GM23338 (cell line): ENCODE measurements at regions not wholly inside any gene's neighbourhood (a gene's known extent, or its start where the extent isn't known, plus 50 kb on each side); places are given as distances from the start of the nearest gene placed in this dataset.

Experiments
- ATAC-seq: fragments of 200-7000 bp; cut with Tn5 transposase; 3 replicates; pipeline ENCODE4 v1.9.1; 2020
- DNase-seq: peaks from one replicate; pipeline ENCODE4 v3.0.0-alpha.2; 2015; ENCODE audit warnings: low spot score
- H2AFZ ChIP-seq: fragments of 200-600 bp; sonication (generic); 2 replicates; pipeline ENCODE4 v1.8.0; 2016; ENCODE audit warnings: antibody characterized with exemption, mild to moderate bottlenecking, moderate library complexity
- H3F3A ChIP-seq: fragments of 200-600 bp; sonication (generic); replicated peaks from 2 replicates; pipeline ENCODE4 v1.8.0; 2017; ENCODE audit warnings: antibody characterized with exemption, mixed run types, low read depth
- H3K27ac ChIP-seq: fragments of 200-600 bp; sonication (generic); 2 replicates; pipeline ENCODE4 v1.6.1; 2016; ENCODE audit warnings: low read depth
- H3K27me3 ChIP-seq: fragments of 200-600 bp; sonication (generic); 2 replicates; pipeline ENCODE4 v1.8.0; 2016; ENCODE audit warnings: mild to moderate bottlenecking, mixed run types, moderate library complexity; ENCODE audit not compliant: insufficient read depth
- H3K36me3 ChIP-seq: fragments of 200-600 bp; sonication (generic); 2 replicates; pipeline ENCODE4 v1.8.0; 2016; ENCODE audit warnings: mild to moderate bottlenecking; ENCODE audit not compliant: insufficient read depth
- H3K4me1 ChIP-seq: fragments of 200-600 bp; sonication (generic); 2 replicates; pipeline ENCODE4 v1.8.0; 2016; ENCODE audit warnings: mild to moderate bottlenecking, moderate library complexity; ENCODE audit not compliant: insufficient read depth
- H3K4me2 ChIP-seq: fragments of 200-600 bp; sonication (generic); 2 replicates; pipeline ENCODE4 v1.7.1; 2017; ENCODE audit warnings: mixed run types
- H3K4me3 ChIP-seq: fragments of 200-600 bp; sonication (generic); 2 replicates; pipeline ENCODE4 v1.6.1; 2016; ENCODE audit warnings: mixed run types
- H3K79me2 ChIP-seq: fragments of 200-600 bp; sonication (generic); replicated peaks from 2 replicates; pipeline ENCODE4 v1.8.0; 2017; ENCODE audit warnings: mild to moderate bottlenecking; ENCODE audit not compliant: insufficient read depth
- H3K9me2 ChIP-seq: fragments of 200-600 bp; sonication (generic); 2 replicates; pipeline ENCODE4 v1.8.0; 2017; ENCODE audit not compliant: insufficient read depth
- H4K20me1 ChIP-seq: fragments of 200-600 bp; sonication (generic); replicated peaks from 2 replicates; pipeline ENCODE4 v1.8.0; 2017; ENCODE audit warnings: mild to moderate bottlenecking; ENCODE audit not compliant: insufficient read depth
- H3K27ac Mint-ChIP-seq: 2 replicates; pipeline ENCODE4 v1.8.0; 2020; ENCODE audit warnings: inconsistent platforms, mild to moderate bottlenecking, moderate library complexity, mixed read lengths
- H3K27me3 Mint-ChIP-seq: 3 replicates; pipeline ENCODE4 v1.8.0; 2022; ENCODE audit warnings: low read depth, mild to moderate bottlenecking, moderate library complexity, mixed read lengths, inconsistent platforms; ENCODE audit not compliant: insufficient read depth, poor library complexity
- H3K36me3 Mint-ChIP-seq: 3 replicates; pipeline ENCODE4 v1.8.0; 2021; ENCODE audit warnings: low read depth, mild to moderate bottlenecking, inconsistent platforms, moderate library complexity, mixed read lengths
- H3K4me1 Mint-ChIP-seq: 3 replicates; pipeline ENCODE4 v1.8.0; 2020; ENCODE audit warnings: mild to moderate bottlenecking, inconsistent platforms, mixed read lengths
- H3K4me3 Mint-ChIP-seq: 3 replicates; pipeline ENCODE4 v1.8.0; 2021; ENCODE audit warnings: moderate library complexity, mild to moderate bottlenecking, inconsistent platforms, mixed read lengths
- H3K9me3 Mint-ChIP-seq: 3 replicates; pipeline ENCODE4 v1.8.0; 2020; ENCODE audit warnings: moderate library complexity, mild to moderate bottlenecking, inconsistent platforms, mixed read lengths
- CREB1 ChIP-seq: fragments of 250-450 bp; sonication (Bioruptor Pico); IDR thresholded peaks from 2 replicates; pipeline ENCODE4 v1.5.0; 2020; ENCODE audit warnings: low read depth, mild to moderate bottlenecking, moderate library complexity
- CTCF ChIP-seq, 2 experiments: fragments of 200-600 bp in 1 of 2; sonication (generic) in 1 of 2; conservative IDR thresholded peaks; 2 replicates each; pipeline versions ENCODE4 v1.5.1 to v1.6.1; 2016 to 2017; ENCODE audit warnings: antibody characterized with exemption in 2 of 2, low read depth in 2 of 2, mild to moderate bottlenecking in 2 of 2, moderate library complexity in 1 of 2
- ETS1 ChIP-seq: IDR thresholded peaks from 2 replicates; pipeline ENCODE4 v1.6.1; 2016; ENCODE audit warnings: antibody characterized with exemption
- EZH2 ChIP-seq: fragments of 200-600 bp; sonication (generic); IDR thresholded peaks from one replicate; pipeline ENCODE4 v1.8.0; 2017; ENCODE audit warnings: antibody characterized with exemption, mild to moderate bottlenecking, low read depth; ENCODE audit not compliant: unreplicated experiment
- EZH2phosphoT487 ChIP-seq: fragments of 200-600 bp; sonication (generic); IDR thresholded peaks from one replicate; pipeline ENCODE4 v1.8.1; 2018; ENCODE audit warnings: antibody characterized with exemption; ENCODE audit not compliant: unreplicated experiment
- NANOG ChIP-seq: IDR thresholded peaks from 2 replicates; pipeline ENCODE4 v1.6.1; 2016; ENCODE audit warnings: antibody characterized with exemption, borderline replicate concordance
- REST ChIP-seq: IDR thresholded peaks from one replicate; pipeline ENCODE4 v1.6.1; 2018; ENCODE audit warnings: antibody characterized with exemption; ENCODE audit not compliant: unreplicated experiment
- STAT1 ChIP-seq: IDR thresholded peaks from one replicate; pipeline ENCODE4 v1.6.1; 2016; ENCODE audit warnings: antibody characterized with exemption; ENCODE audit not compliant: unreplicated experiment
- ZNF114 ChIP-seq: fragments of 250-450 bp; sonication (Bioruptor Pico); IDR thresholded peaks from 2 replicates; pipeline ENCODE4 v1.5.0; 2020; ENCODE audit warnings: mild to moderate bottlenecking, moderate library complexity
- ZNF331 ChIP-seq: fragments of 250-450 bp; sonication (Bioruptor Pico); IDR thresholded peaks from 2 replicates; pipeline ENCODE4 v1.5.0; 2020; ENCODE audit warnings: low read depth, mild to moderate bottlenecking, moderate library complexity

GRCh38 chr3:67154429-67154828 is 156.3 kb downstream of the KBTBD8 start:
- H3K27me3 ChIP-seq = no peaks in the 10 kb centered on the region
- peak overlapping the region; percentile 38; the same call in 1 of the 2 replicates for H3K4me2 ChIP-seq
- no peaks in the 10 kb centered on the region for H3K36me3 ChIP-seq
- no peak overlapping the region for H3K4me3 ChIP-seq
- H3K79me2 ChIP-seq = no peaks in the 10 kb centered on the region
- Mint-ChIP-seq H3K27ac (no peak overlapping the region), H3K9me3 (peaks cover 18% of the 10 kb centered on the region; the same call in 2 of the 3 replicates), H3K36me3 (no peaks in the 10 kb centered on the region; the same call in 2 of the 3 replicates), H3K4me1 (no peaks in the 10 kb centered on the region; the same call in 2 of the 3 replicates), H3K4me3 (no peak overlapping the region), H3K27me3 (peaks cover 2% of the 10 kb centered on the region)
- TF ChIP-seq ETS1 (no peak), STAT1 (no peak), NANOG (no peak), REST (no peak), CREB1 (CRISPR knock-in tag) (no peak)
- no peaks in the 10 kb centered on the region for H3K9me2 ChIP-seq
- no peaks in the 10 kb centered on the region for H3K4me1 ChIP-seq
- H3F3A ChIP-seq = no peaks in the 10 kb centered on the region
- H3K27ac ChIP-seq = no peak overlapping the region
- ATAC-seq (peak; percentile 79), DNase-seq (peak; percentile 40)
- H2AFZ ChIP-seq = peak overlapping the region; percentile 93
- no peaks in the 10 kb centered on the region for H4K20me1 ChIP-seq

- Histone ChIP-seq H4K20me1 (no peaks in the 10 kb centered on the region), H3F3A (no peaks in the 10 kb centered on the region), H3K27me3 (no peaks in the 10 kb centered on the region), H3K9me2 (no peaks in the 10 kb centered on the region), H3K4me2 (no peak overlapping the region), H3K4me1 (no peaks in the 10 kb centered on the region), H3K79me2 (no peaks in the 10 kb centered on the region), H2AFZ (no peak overlapping the region), H3K4me3 (no peak overlapping the region), H3K36me3 (no peaks in the 10 kb centered on the region), H3K27ac (no peak overlapping the region)
- DNase-seq (no peak), ATAC-seq (no peak)
- Mint-ChIP-seq H3K9me3 (no peaks in the 10 kb centered on the region), H3K4me3 (no peak overlapping the region), H3K36me3 (no peaks in the 10 kb centered on the region), H3K27ac (no peak overlapping the region), H3K27me3 (no peaks in the 10 kb centered on the region), H3K4me1 (no peaks in the 10 kb centered on the region)
- TF ChIP-seq ZNF114 (CRISPR knock-in tag) (no peak), STAT1 (no peak), EZH2 (no peak), CTCF (conservative IDR thresholded peaks at IDR 0.05; ENCODE audit: low read depth in 2 of 2) (no peak), CREB1 (CRISPR knock-in tag) (no peak), ETS1 (no peak), EZH2phosphoT487 (no peak), ZNF331 (CRISPR knock-in tag) (no peak), NANOG (no peak)
Observed at GRCh38 chr3:67167481-67167880, 169.4 kb downstream of the KBTBD8 start.
